Stimulated activated CD4-positive, alpha-beta T cell treated with anti-CD3 and anti-CD28 coated beads, Interleukin-1b, Interleukin-23, amount 100 ng/mL, for 48 hours (primary cell): ENCODE measurements at regions not wholly inside any gene's neighbourhood (a gene's known extent, or its start where the extent isn't known, plus 50 kb on each side); places are given as distances from the start of the nearest gene placed in this dataset.

Experiments
- DNase-seq: peaks from one replicate; pipeline ENCODE4 v3.0.0-alpha.2; 2020

DNA sequence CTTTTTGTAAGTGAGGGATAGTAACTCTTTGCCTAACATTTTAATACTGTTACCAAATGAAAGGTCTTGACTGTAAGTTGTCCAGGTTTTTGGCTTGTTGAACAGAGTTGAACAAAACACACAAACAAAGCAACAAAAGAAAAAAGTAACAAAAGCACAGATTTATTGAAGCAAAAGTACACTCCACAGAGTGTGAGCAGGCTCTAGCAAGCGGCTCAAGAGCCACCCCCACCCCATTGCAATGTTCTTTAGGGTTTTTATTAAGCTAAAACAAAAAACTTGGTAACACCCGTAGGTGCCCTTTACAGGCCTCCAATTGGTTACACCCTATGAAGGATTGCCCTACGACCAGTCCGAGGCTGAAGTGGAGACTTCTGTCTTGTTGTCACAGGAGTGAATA is 197.4 kb upstream of the MAP3K1 start:
- no peak for DNase-seq

DNA sequence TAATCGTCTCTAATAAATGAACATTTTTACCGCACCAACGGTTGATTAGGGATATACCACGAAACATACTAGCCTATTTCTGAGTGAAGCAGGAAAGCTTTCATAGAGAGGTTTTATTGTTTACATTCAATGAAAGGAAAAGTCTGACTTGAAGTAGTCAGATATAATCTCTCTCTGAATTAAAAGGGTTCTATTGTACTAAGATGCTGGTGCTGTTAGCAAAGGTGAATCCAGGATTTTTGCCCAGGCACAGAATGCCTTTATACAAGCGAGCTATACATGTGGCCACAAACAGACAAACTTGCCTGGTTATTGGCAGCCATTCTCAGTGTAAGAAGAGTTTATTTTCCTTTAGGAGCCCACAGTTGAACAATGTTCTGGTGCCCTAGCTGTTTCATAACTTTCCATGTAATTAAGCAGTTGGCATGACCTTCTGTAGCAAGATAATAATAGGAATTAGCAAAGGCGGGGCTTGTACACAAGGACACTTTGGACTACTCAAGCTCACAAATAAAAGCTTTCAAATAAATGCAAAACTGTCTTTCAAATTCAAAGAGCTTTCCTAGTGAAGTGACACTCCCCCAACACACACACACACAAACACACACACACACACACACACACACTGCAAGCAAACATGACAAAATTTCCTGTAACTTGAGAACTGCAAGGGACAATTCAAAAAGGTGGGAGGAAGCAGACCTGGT is 198.7 kb upstream of the MAP3K1 start:
- DNase-seq: no peak

DNA sequence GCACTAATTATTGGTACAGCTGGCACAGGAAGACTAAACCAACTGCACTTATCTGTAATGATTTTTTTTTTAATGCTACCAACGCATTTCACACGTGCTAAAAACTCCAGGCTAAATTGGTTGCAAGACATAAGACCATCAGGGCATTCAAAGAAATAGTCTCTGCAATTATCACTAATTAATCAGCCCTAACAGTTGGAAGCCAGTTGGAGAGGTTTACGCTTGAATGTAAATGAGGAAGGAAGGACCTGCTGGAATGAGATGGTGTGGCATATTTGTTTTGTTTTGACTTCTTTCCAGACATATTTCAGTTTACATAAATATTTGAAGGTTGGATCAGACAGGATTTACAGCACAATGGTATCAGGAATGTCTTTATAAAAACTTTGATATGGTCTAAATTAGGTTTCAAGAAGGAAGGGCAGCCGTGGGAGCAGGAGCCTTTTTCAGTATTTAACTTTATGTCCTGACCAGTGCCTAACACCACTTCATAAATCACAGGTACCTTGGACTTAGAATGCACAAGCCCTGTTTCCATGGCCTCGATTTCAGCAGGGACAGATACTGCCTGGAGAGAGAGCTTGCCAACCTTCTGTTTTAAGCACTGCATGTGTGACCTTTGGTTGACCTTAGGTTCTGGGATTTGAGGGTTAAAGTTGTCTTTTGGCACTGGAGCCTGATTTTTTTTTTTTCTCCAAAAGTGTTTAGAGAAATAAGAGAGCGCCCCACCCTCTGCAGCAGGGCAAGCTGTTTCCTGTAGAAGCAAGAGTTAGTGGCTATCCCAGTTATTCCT is 199.8 kb upstream of the MAP3K1 start:
- no peak for DNase-seq

DNA sequence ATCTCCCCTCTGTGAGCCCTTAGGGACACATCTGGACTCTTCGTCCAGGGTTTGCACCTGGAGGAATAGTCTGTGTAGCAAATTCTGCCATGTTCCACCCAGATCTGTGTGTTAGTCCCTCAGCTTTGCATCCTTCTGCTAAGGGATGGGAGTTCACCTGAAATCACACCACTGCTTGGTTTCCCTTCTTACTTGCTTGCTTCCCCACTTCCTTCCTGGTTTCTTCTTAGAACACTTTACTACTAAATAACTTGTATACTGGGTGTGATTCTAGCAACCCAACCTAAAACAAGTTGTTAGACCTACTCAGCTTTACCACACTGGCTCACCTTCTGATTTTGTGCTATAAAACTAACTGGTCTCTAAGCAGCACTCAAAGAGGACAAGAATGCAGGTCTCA is 202.6 kb upstream of the MAP3K1 start:
- no peak for DNase-seq

DNA sequence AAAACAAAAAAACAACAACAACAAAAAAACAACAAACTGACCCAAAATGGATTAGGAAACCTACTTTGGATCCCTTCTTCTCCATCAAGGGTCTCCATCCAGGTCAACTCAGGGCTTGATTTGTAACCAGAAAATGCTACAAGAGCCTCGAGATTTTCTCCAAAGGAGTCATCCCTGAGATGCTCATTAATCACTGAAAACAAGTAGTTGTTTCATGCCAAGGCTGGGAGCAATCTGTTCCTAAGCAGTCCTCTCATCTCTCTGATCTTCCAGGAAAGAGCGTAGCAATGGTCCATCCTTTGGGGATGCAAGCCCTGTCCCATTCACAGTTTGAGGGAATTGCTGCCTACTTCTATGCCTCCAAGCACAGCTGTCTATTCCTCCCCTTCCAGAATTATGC is 203.0 kb upstream of the MAP3K1 start:
- DNase-seq: no peak

DNA sequence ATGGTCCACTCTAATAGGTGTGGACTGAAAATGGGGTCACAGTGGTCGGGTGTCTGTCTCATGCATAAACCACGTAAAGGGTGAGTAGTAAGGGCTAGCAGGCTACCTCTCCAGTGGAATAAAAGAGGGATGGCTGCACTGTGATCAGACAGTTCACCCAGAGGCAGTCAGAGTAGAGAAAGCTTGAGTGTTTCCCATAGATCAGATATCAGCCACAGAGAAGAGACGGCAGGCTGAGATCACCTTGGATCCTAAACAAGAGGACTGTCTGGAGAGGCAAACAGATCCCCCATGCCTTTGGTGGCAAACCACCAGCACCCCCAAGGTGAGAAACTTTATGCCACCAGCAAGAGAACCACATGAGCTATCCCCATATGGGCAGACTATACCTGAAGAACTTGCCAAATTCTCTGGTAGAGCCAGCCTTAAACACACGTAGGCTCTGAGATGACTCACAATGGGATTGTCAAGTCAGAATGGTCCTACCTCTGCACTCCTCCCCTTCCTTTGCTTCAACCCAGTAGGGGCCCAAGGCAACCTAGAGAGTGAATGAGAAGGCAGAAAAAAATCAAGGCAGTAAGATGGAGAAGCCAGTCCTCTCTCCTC is 205.2 kb upstream of the MAP3K1 start:
- DNase-seq: peak; percentile 58

DNA sequence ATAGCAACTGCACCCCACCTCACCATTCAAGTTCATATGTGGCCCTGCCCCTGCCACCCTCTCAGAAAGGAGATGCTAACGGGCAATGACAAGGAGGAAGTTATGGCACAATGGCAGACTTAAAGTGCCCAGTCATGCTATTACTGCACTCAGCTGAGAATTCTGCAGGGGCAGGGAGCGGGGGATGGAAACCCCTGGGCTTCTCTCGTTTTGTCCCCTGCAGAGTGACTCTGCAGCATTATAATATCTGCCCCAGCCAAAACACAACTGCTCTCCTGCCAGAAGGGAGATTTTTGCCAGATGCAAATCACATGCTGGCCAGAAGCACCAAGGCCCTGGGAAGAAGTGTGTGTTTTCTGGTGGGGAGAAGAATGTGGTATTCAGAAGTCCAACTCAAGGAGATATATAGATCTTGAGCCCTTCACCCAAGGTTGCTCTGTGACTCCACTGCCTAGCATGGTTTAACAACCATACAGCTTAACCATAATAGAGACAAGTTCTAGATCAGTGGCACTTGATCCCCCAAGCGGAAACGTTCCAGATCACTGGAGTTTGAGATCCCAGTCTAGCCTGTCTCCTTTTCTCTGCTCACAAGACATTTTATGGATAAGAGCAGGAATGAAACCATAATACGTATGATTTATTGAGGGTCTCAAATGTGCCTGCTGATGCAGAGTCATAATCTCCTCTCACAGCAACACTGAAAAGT is 207.0 kb upstream of the MAP3K1 start:
- DNase-seq: no peak

DNA sequence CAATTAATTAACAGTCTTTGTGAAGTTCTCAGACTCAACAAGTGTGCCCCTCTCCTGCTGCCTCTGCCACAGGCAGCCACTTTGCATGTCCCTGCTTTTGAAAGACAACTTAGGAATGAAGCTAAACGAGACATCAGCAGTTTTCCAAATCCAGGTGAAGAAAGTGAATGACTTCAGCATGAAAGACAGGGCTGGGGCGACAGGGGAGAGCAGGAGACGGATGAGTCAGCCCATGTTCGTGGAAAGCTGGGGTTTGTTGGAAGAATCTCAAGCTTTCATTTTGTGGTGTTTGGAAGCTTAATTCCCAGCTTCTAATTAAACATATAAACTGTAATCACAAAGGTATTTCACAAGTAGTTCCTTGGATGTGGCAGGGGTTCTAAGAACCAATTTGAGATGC is 207.8 kb upstream of the MAP3K1 start:
- no peak for DNase-seq

DNA sequence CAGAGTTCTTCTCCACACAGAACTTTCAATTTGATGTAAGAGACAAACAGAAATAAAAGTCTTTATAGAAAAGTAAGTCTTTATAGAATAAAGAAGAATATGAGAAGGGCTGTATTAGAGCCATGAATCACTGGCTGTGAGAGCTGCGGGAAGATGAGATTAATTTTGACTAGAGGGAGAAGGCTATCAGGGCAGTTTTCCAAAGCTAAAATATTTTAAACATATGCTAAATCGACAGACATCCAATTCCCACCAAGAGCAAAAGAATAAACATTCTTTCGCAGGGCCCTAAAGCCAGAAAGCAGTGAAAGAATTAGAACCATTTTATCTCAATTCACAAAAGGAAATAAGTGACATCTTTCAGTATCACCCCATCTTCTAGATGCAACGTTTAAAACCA is 208.3 kb upstream of the MAP3K1 start:
- DNase-seq: no peak

DNA sequence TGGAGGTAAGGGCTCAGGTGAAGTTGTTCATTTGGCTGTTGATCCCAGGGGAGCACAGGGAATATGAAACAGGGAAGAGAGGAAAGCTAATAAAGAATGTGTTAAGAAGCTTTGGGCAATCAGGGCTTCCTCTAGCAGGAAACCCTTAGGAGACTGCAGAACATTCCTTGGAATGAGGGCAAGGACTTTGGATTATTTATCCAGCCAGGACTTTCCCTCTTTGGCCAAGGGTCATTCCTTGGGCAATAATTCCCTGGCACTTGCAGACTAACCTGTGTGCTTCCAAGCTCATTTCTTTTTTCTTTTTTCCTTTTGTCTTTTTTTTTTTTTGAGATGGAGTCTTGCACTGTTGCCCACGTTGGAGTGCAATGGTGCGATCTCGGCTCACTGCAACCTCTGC is 209.2 kb upstream of the MAP3K1 start:
- DNase-seq: no peak

DNA sequence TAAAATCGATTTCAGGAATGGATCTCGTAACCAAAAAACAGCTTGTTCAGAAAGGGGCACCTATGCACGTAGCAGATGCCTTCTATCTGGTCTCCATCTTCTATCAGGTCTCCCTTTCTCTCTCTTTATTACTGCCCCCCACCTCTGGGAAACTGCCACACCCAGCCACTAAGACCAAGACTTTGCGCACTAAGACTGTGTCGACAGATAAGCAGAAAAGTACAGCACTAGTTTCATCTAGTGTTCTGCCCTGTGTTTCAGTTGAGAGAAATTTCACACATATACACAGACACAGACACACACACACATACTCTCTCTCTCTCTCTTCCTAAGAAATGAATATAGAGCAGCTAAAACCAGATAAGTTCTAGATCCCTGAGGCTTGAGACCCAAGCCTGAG is 210.1 kb upstream of the MAP3K1 start:
- no peak for DNase-seq

DNA sequence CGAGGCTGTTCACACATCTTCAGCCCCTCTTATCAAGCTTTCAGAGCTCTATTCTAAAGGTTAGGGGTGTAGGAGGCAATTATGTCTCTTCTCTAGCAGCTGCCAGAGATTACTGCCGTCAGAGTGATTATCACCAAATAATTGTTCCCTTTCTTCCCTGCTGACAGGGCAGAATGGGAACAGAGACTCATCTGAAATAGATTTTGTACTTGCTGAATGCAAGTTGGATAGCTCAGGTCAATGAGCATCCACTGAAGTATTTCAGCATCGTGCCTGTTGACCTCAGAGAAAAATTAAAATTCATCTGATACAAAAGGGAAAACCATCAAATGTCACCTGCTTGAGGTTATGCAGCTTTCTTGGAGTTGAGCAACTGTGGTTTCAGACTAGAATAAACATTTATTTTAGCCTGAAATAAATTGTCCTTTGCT is 213.7 kb upstream of the MAP3K1 start:
- DNase-seq: no peak

DNA sequence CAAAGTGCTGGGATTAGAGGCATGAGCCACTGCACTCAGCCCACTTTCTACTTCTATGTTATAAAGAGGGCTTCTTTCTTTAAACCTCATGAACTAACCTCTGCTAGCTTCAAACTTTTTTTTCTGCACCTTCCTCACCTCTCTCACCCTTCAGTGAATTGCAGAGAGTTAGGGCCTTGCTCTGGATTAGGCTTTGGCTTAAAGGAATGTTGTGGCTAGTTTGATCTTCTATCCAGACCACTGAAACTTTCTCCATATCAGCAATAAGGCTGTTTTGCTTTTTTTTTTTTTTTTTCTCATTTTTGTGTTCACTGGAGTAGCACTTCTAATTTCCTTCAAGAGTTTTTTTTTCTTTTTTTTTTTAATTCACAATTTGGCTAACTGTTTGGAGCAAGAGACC is 216.4 kb upstream of the MAP3K1 start:
- no peak for DNase-seq

DNA sequence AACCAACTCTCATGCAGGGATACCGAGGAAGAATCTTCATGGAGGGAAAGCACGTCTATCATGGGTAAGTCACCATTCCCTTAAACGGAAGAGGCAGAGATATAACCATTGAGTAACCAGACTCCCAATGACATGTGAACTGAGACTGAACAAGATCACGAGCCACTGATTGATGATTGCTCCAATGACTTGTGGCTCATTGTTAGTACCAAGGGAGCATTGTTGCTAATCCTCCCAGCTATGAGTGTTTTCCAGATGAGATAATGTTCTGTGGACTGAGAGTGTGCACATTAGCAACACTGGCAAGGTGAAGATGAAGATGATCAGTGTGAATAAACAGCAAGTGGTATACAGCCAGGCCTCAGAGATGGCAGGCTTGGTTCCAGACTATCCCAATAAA is 219.2 kb upstream of the MAP3K1 start:
- no peak for DNase-seq

DNA sequence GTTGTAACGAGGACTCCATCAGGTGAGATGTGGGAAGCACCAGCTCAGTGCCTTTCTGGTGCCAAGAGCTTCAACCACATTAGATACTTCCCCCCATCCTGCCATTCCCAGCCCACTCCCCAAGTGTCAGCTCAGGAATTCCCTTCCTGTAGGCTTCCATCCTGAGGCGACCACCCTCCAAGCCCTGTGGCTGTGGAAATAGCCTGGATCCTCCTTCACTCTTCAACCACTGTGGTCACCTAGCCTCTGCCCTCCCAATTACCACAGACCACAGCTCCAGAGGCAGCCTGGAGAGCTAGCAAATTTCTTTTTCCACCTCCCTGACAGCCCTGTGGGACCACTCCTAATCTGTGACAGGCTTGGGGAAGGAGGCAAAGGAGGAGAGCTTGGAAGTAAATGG is 219.8 kb upstream of the MAP3K1 start:
- DNase-seq: no peak

DNA sequence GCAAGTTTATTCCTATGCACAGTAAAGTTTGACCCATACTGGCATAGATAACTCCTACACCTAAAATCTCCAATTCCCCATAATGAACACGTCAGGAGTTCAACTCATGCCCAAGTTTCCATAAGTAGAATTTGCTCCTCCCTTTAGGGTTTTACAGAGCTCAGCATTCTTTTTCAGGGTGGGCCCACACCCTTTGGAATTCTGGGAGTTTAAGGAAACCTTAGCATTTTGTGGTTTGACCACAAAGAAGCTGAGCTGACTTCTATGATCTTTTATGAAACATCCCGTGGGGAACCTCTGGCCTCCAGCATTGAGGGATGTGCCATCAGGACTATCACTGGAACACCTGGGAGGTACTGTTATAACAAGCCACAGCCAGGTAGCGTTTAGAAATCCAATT is 220.6 kb upstream of the MAP3K1 start:
- no peak for DNase-seq

DNA sequence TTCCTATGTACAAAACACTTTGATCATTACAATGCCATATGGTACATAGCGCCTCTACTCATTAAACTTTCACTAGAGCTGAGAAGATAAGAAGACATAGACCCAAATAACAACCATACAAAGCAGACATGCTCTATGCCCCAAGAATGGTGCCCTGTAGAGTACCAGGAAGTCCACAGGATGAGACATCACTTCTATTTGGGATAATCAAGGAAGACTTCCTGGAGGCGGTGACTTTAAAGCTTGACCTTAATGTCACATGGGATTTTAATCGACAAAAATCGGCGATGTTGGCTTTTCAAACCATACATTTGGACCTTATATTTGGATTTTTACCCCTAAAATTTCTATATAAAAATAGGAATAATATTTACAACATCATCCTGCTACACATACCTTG is 224.3 kb upstream of the MAP3K1 start:
- no peak for DNase-seq

DNA sequence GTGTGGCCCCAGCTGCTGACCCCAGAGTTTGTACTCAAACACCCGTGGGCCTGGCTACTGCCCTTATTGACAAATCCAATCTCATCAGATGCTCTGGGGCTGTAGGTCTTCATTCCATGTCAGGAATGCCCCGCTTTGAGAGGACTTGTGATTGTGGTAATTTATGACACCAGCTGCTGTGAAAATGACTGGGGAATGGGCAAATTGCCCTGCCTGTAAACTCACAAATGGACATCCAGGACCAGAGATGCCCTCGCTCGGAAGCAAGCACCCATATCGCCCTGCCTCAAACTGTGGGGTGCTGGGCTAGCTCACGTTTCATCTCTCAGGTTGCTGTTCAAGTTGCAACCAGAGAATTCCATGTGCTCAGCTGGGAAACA is 225.9 kb upstream of the MAP3K1 start:
- no peak for DNase-seq

DNA sequence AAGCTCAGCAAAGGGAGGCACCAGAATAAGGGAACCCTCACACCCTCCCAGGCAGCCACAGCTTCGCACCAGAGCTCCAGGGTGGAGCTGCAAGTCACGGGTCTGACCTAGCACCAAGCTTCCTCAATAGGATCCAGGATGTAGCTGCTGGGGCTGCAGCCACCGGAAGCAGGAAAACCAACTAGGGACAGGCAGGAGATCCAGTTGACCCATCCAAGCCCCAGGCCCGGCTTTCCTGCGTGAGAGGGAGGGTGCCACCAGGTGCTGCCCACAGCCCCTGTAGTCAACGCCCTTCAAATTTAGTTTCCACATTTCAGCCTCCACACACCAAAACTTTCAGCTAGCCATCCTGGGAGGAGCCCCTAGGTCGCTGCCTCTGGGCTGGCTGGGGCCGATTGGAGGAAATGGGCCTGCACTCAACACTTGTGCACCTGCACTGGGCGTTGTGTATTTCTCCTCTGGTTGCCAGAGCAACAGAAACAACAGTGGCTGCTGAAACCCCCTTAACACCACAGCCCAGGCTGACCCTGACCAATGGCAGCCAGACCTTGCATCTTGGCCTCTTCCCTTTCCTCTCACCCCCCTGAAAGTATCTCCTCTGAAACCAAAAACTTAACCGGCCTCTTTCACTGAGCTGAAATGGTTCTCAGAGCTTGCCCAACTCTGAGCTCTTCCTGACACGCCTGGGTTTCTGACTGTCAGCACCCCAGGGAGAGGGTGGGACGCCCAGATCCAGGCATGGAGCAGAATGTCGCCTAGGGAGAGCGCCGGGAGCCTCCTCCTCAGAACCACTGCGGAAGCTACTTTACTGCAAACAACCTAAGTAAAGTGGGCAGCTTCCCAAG is 226.5 kb upstream of the MAP3K1 start:
- DNase-seq: peak; percentile 19

DNA sequence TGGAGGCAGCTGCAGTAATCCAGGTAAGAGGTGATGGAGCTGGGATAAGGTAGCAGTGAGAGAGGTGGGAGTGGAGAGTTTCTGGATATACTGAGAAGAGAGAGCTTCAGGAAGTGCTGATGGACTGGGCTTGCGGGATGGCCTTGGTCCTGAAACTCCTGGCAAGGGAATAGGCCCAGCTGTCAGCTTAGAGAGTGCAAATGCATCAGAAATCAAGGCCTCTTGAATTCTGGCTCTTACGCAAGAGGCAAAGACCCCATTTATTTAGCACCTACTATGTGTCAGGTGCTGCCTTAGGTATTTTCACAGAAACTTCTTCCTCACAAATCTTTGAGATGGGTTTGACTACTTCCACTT is 227.2 kb upstream of the MAP3K1 start:
- DNase-seq: no peak

DNA sequence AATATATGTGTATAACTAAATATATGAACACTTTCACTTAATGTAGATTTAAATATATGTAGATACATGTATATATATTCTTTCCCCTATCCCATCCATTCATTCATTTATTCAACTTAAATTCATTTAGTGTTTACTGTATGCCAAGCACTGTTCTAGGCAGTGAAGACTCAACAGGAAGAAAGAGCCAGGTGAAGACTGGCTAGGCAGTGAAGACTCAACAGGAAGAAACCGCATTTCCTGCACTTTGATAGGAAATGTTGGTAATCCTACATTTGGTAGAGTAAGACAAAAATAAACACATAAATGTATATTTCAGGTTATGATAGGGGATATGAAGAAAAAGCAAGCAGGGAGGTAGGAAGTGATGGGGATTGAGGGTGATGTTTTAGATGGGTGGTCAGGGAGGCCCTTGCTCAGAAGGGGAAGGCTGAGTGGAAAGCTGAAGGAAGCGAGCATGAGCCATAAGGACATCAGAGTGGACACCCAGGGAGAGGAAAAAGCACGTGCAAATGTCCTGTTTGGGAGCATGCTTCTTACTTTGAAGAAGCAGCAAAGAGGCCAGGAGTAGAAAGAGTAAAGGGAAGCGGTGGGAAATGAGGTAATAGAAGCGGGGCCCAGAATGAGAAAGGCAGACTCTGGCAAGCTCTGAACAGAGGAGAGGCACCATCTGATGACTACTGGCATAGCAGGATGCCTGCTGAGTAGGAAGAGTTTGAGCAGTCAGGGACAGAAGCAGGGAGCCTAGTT is 227.8 kb upstream of the MAP3K1 start:
- DNase-seq: no peak
